IMR-90 (cell line): ENCODE measurements at regions not wholly inside any gene's neighbourhood (a gene's known extent, or its start where the extent isn't known, plus 50 kb on each side); places are given as distances from the start of the nearest gene placed in this dataset.
"Not testable (repeated sequence)": the region's sequence is repeated elsewhere in the genome, so short reads cannot be mapped to it uniquely, and the experiment has no call there.

Experiments used
- ATAC-seq: fragments of 200-7000 bp; cut with Tn5 transposase; 2 replicates; pipeline ENCODE4 v1.9.1; 2020; ENCODE audit warnings: low read depth, mild to moderate bottlenecking, moderate library complexity
- BruUV-seq: library from RNA; stranded (reverse); fragments of 400-500 nt; replicated peaks from 2 replicates; lab custom pipeline; 2021; lab: Mats Ljungman, UMichigan
- CTCF ChIA-PET: fragments of 300-600 bp; formaldehyde crosslinking; extraction: SDS; loops from one replicate; lab custom pipeline; 2021; ENCODE audit warnings: antibody characterized with exemption; lab: Yijun Ruan, JAX
- POLR2A ChIA-PET: fragments of 300-600 bp; sonication (Branson Sonifier 250); formaldehyde crosslinking; loops from one replicate; lab custom pipeline; 2022; ENCODE audit warnings: antibody characterized with exemption; ENCODE audit not compliant: unreplicated experiment; lab: Charles Lee
- DNase-seq: peaks from one replicate; pipeline ENCODE4 v3.0.0; 2013
- H2AFZ ChIP-seq: replicated peaks from 2 replicates; pipeline ENCODE3; 2013; ENCODE audit warnings: low read length, mild to moderate bottlenecking; ENCODE audit not compliant: poor library complexity
- H2AK5ac ChIP-seq: 2 replicates; pipeline ENCODE4 v1.6.1; 2013; ENCODE audit warnings: low read depth, low read length, inconsistent platforms
- H2AK9ac ChIP-seq: replicated peaks from 2 replicates; pipeline ENCODE3; 2013; ENCODE audit warnings: mild to moderate bottlenecking, low read depth, low read length, moderate library complexity; ENCODE audit not compliant: poor library complexity
- H2BK120ac ChIP-seq: 2 replicates; pipeline ENCODE4 v1.6.1; 2013; ENCODE audit warnings: low read depth, low read length, inconsistent platforms
- H2BK15ac ChIP-seq: 3 replicates; pipeline ENCODE4 v1.6.1; 2013; ENCODE audit warnings: low read depth, low read length, inconsistent platforms
- H2BK20ac ChIP-seq: 2 replicates; pipeline ENCODE4 v1.6.1; 2013; ENCODE audit warnings: low read depth, mild to moderate bottlenecking, inconsistent platforms, low read length, moderate library complexity
- H2BK5ac ChIP-seq: 2 replicates; pipeline ENCODE4 v1.6.1; 2013; ENCODE audit warnings: mild to moderate bottlenecking, low read depth, low read length, inconsistent platforms; ENCODE audit not compliant: poor library complexity, severe bottlenecking
- H3K14ac ChIP-seq: replicated peaks from 2 replicates; pipeline ENCODE4 v1.6.1; 2013; ENCODE audit warnings: low read depth, low read length, inconsistent platforms
- H3K18ac ChIP-seq: 2 replicates; pipeline ENCODE4 v1.6.1; 2013; ENCODE audit warnings: low read depth, low read length, control low read depth
- H3K23ac ChIP-seq: 2 replicates; pipeline ENCODE4 v1.6.1; 2013; ENCODE audit warnings: low read depth, low read length, inconsistent platforms
- H3K27ac ChIP-seq: 2 replicates; pipeline ENCODE4 v1.5.1; 2013; ENCODE audit warnings: mild to moderate bottlenecking, control low read depth, low read length; ENCODE audit not compliant: insufficient read depth
- H3K27me3 ChIP-seq: 2 replicates; pipeline ENCODE4 v1.6.1; 2013; ENCODE audit warnings: low read length; ENCODE audit not compliant: control insufficient read depth, insufficient read depth
- H3K36me3 ChIP-seq: 2 replicates; pipeline ENCODE4 v1.6.1; 2013; ENCODE audit warnings: low read length, mixed read lengths; ENCODE audit not compliant: control insufficient read depth, insufficient read depth
- H3K4ac ChIP-seq: 2 replicates; pipeline ENCODE4 v1.6.1; 2013; ENCODE audit warnings: low read depth, low read length, inconsistent platforms
- H3K4me1 ChIP-seq: 2 replicates; pipeline ENCODE4 v1.6.1; 2013; ENCODE audit warnings: low read length, mixed read lengths; ENCODE audit not compliant: control insufficient read depth, insufficient read depth
- H3K4me2 ChIP-seq: 2 replicates; pipeline ENCODE4 v1.6.1; 2013; ENCODE audit warnings: low read depth, mild to moderate bottlenecking, control low read depth, low read length, moderate library complexity
- H3K4me3 ChIP-seq: 2 replicates; pipeline ENCODE4 v1.5.1; 2013; ENCODE audit warnings: low read depth, mild to moderate bottlenecking, control low read depth, low read length, moderate library complexity; ENCODE audit not compliant: insufficient read depth
- H3K56ac ChIP-seq: 2 replicates; pipeline ENCODE4 v1.6.1; 2013; ENCODE audit warnings: low read length, inconsistent platforms; ENCODE audit not compliant: insufficient read depth; ENCODE audit errors: extremely low read depth
- H3K79me1 ChIP-seq, 2 experiments: 2 replicates each; pipeline ENCODE4 v1.6.1; 2013; ENCODE audit warnings: low read length in 2 of 2, inconsistent platforms in 1 of 2, low read depth in 1 of 2
- H3K9ac ChIP-seq: 2 replicates; pipeline ENCODE4 v1.6.1; 2013; ENCODE audit warnings: low read depth, low read length, control low read depth
- H3K9me1 ChIP-seq: 2 replicates; pipeline ENCODE4 v1.6.1; 2013; ENCODE audit warnings: low read length, inconsistent platforms; ENCODE audit not compliant: insufficient read depth
- H3K9me3 ChIP-seq: 2 replicates; pipeline ENCODE4 v1.6.1; 2013; ENCODE audit warnings: low read length; ENCODE audit not compliant: control insufficient read depth, insufficient read depth
- H4K20me1 ChIP-seq: 2 replicates; pipeline ENCODE4 v1.6.1; 2013; ENCODE audit warnings: low read length, inconsistent platforms; ENCODE audit not compliant: insufficient read depth
- H4K5ac ChIP-seq: 2 replicates; pipeline ENCODE4 v1.6.1; 2013; ENCODE audit warnings: mild to moderate bottlenecking, low read depth, low read length, control low read depth
- H4K8ac ChIP-seq, 2 experiments: 2 replicates each; pipeline ENCODE4 v1.6.1; 2013; ENCODE audit warnings: low read depth in 2 of 2, low read length in 2 of 2, control low read depth in 1 of 2, inconsistent platforms in 1 of 2
- H4K91ac ChIP-seq: 2 replicates; pipeline ENCODE4 v1.6.1; 2013; ENCODE audit warnings: low read depth, low read length, inconsistent platforms; ENCODE audit not compliant: insufficient read depth
- WGBS, 2 experiments: methylation state at CpG; one replicate each; pipeline versions ENCODE4 v1.1.5 to v1.1.7; 2013; ENCODE audit warnings: missing lambda C conversion rate in 2 of 2; ENCODE audit not compliant: insufficient read length in 1 of 2; ENCODE audit errors: extremely low coverage in 2 of 2; 5-methylcytosine and 5-hydroxymethylcytosine counted together
- dilution Hi-C: fragments of 300-500 bp; cut with HindIII; formaldehyde crosslinking; loops from one replicate; pipeline ENCODE4 v1.14.3; 2018; ENCODE audit warnings: low sequenced_read_pairs; ENCODE audit not compliant: unreplicated experiment
- in situ Hi-C: fragments of 300-500 bp; cut with MboI; formaldehyde crosslinking; loops from 3 replicates; pipeline ENCODE4 v1.14.3; 2019; ENCODE audit warnings: low sequenced_read_pairs, inconsistent platforms, mixed read lengths
- intact Hi-C: fragments of 100-400 bp; cut with micrococcal nuclease; formaldehyde crosslinking; loops from 2 replicates; pipeline ENCODE4 v1.10.0; 2022

GRCh38 chr12:46905239-46905627 lies 79.4 kb upstream of the SLC38A4 start:
- Histone ChIP-seq H3K23ac (0 out of 2 replicates have a peak overlapping the region, but pooled peaks have one; percentile 7), H4K91ac (peak overlapping the region; percentile 57), H4K5ac (peak overlapping the region; percentile 24; the same call in 1 of the 2 replicates), H3K18ac (peak overlapping the region; percentile 74; the same call in 1 of the 2 replicates), H2AFZ (peak overlapping the region; percentile 79), H2BK15ac (peak overlapping the region; percentile 95; the same call in 2 of the 3 replicates), H4K8ac (peak overlapping the region in 1 of 2 experiments; percentile 86; a peak in 2 of 4 replicates), H2BK20ac (peak overlapping the region; percentile 67), H2BK5ac (peak overlapping the region; percentile 73), H2AK9ac (peak overlapping the region; percentile 56), H2BK120ac (peak overlapping the region; percentile 87), H3K4ac (peak overlapping the region; percentile 76), H3K14ac (peak overlapping the region; percentile 73), H2AK5ac (peak overlapping the region; percentile 68)
- H3K4me2 ChIP-seq, H3K4me1 ChIP-seq, H3K4me3 ChIP-seq, H3K27ac ChIP-seq, H3K9me1 ChIP-seq, BruUV-seq, H3K27me3 ChIP-seq, CTCF ChIA-PET, POLR2A ChIA-PET, H4K20me1 ChIP-seq, ATAC-seq, in situ Hi-C loops, H3K36me3 ChIP-seq, intact Hi-C loops, H3K56ac ChIP-seq, H3K9ac ChIP-seq, H3K9me3 ChIP-seq, H3K79me1 ChIP-seq, dilution Hi-C loops: not testable (repeated sequence)
- peak; percentile 30 for DNase-seq
- WGBS, 2 experiments, result 50% methylated on average over 3 of the region's 4 CpGs; no CpG with 5 or more reads in 1 of the 2 experiments
